Heart left ventricle (tissue), 16 donors: ENCODE measurements at regions not wholly inside any gene's neighbourhood (a gene's known extent, or its start where the extent isn't known, plus 50 kb on each side); places are given as distances from the start of the nearest gene placed in this dataset.
A peak's percentile ranks its signal among the peaks of the same experiment; 100 is the strongest.

Source experiments
- ATAC-seq, 4 donors: fragments of 200-7000 bp; cut with Tn5 transposase; one replicate each; pipeline ENCODE4 v1.9.1; 2020 to 2022; ENCODE audit warnings: moderate library complexity in 4 of 4, mild to moderate bottlenecking in 3 of 4, moderate number of reproducible peaks in 1 of 4
- DNase-seq, 5 donors: peaks; one replicate each; pipeline ENCODE4 v3.0.0-alpha.2; 2020
- H3K27ac ChIP-seq, 12 donors: fragments of 200-600 bp; sonication (generic) in 4 of 12; one replicate each; pipeline versions ENCODE4 v1.5.0 to v1.8.0; 2016 to 2022; ENCODE audit warnings: mild to moderate bottlenecking in 2 of 12
- H3K27me3 ChIP-seq, 9 donors: fragments of 200-600 bp; sonication (generic) in 2 of 9; one replicate each; pipeline versions ENCODE4 v1.5.1 to v1.8.0; 2016 to 2022; ENCODE audit warnings: mild to moderate bottlenecking in 3 of 9
- H3K36me3 ChIP-seq, 9 donors: fragments of 200-600 bp; sonication (generic) in 2 of 9; one replicate each; pipeline versions ENCODE4 v1.5.0 to v1.8.0; 2018 to 2022; ENCODE audit warnings: mild to moderate bottlenecking in 2 of 9
- H3K4me1 ChIP-seq, 12 donors: fragments of 200-600 bp; sonication (generic) in 4 of 12; one replicate each; pipeline versions ENCODE4 v1.5.0 to v1.8.0; 2016 to 2022; ENCODE audit warnings: mild to moderate bottlenecking in 3 of 12
- H3K4me3 ChIP-seq, 12 donors: fragments of 200-600 bp; sonication (generic) in 4 of 12; one replicate each; pipeline versions ENCODE4 v1.5.0 to v1.8.0; 2017 to 2022; ENCODE audit warnings: mild to moderate bottlenecking in 9 of 12, moderate library complexity in 4 of 12
- H3K9me3 ChIP-seq, 12 donors: fragments of 200-600 bp; sonication (generic) in 4 of 12; one replicate each; pipeline versions ENCODE4 v1.5.0 to v1.8.0; 2016 to 2022; ENCODE audit warnings: mild to moderate bottlenecking in 1 of 12
- POLR2A ChIP-seq, 2 donors: fragments of 450-650 bp; IDR thresholded peaks; one replicate each; pipeline ENCODE4 v1.6.1; 2017; ENCODE audit warnings: antibody characterized with exemption in 2 of 2, mild to moderate bottlenecking in 2 of 2, moderate library complexity in 2 of 2
- WGBS, 4 donors: extraction: QIAGEN DNeasy Blood & Tissue Kit in 2 of 4; methylation state at CpG; one replicate each; pipeline versions ENCODE4 v1.1.5 to v1.1.7; 2013 to 2018; 5-methylcytosine and 5-hydroxymethylcytosine counted together
- intact Hi-C, 10 donors: fragments of 100-400 bp; cut with DNase I; formaldehyde crosslinking; loops; one replicate each; pipeline versions ENCODE4 v1.11.1 to v1.14.2; 2022
- TF ChIP-seq, protein P1 (sequence below), 12 donors: fragments of 200-600 bp; sonication (generic) in 4 of 12; IDR thresholded peaks; one replicate each; pipeline versions ENCODE4 v1.5.0 to v1.8.0; 2018 to 2022; ENCODE audit warnings: antibody characterized with exemption in 12 of 12, mild to moderate bottlenecking in 5 of 12
- donor health status: ischemic (EF 13 %, LVEDD 7.1; RV severe dilation, severe dysfunction).
- donor health status: healthy with polysubstance abuse.
- donor health status: DM: no; HTN: yes; CAD: no.
- donor health status: DM: no; HTN: no; CAD: no.
- donor health status: ischemic (EF 25% LVEDD 6.9; RV normal size, moderate dysfunction).
- donor health status: ischemic (EF 25% LVEDD 5.7; RV mildly dilated, moderate dysfunction).
- donor health status: healthy.
- donor health status: DM: yes; HTN: yes; CAD: no.
- donor health status: ischemic (EF 35%, LVEDD 5.7; RV mildly dilated, moderate dysfunction).
- donor health status: nonischemic (EF 11% LVEDD 7.7; RV severe dilation, severe dysfunction).
- donor health status: DM: yes; HTN: yes; CAD: no.
- donor health status: PGD.
- donor health status: ischemic (EF 29% LVEDD 5.4; RV normal size, mild dysfunction).
- donor health status: nonischemic (EF 23%, LVEDD 6.1; RV moderate dilation, normal function).

DNA sequence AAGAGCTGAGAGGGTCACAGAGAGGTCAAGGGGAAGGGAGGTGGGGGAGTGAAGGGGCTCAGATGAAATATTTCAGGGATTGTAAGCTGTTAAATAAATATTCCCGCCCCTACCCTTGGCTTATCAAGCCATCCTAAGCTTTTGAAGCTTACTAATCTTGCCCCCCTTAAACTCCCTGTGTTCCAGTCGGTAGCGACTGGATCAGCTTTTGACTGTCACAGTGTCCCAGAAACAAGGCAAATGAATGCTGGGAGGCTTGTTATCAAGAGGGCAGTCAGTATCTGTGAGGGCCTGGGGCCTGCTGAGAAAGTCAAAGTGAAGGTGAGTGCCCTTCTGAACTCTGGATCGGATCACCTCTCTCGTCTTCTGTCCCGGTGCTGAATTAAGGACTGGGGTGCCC is 128.1 kb downstream of the DACT1 start:
- H3K27ac ChIP-seq, result peak overlapping the region in 6 of 12 donors; percentile 8 to 47 (median 28)
- H3K4me1 ChIP-seq, result peaks cover 0 to 4% (median 0%) of the 10 kb centered on the region in 12 donors
- H3K4me3 ChIP-seq, result no peak overlapping the region
- no peaks in the 10 kb centered on the region for H3K27me3 ChIP-seq
- no peaks in the 10 kb centered on the region for H3K36me3 ChIP-seq
- no peaks in the 10 kb centered on the region for H3K9me3 ChIP-seq
- ATAC-seq, result peak in 2 of 4 donors; percentile 38 to 46
- TF ChIP-seq, protein P1, sequence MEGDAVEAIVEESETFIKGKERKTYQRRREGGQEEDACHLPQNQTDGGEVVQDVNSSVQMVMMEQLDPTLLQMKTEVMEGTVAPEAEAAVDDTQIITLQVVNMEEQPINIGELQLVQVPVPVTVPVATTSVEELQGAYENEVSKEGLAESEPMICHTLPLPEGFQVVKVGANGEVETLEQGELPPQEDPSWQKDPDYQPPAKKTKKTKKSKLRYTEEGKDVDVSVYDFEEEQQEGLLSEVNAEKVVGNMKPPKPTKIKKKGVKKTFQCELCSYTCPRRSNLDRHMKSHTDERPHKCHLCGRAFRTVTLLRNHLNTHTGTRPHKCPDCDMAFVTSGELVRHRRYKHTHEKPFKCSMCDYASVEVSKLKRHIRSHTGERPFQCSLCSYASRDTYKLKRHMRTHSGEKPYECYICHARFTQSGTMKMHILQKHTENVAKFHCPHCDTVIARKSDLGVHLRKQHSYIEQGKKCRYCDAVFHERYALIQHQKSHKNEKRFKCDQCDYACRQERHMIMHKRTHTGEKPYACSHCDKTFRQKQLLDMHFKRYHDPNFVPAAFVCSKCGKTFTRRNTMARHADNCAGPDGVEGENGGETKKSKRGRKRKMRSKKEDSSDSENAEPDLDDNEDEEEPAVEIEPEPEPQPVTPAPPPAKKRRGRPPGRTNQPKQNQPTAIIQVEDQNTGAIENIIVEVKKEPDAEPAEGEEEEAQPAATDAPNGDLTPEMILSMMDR (IDR thresholded peaks at IDR 0.05), result no peak
- no peak for TF ChIP-seq POLR2A (IDR thresholded peaks at IDR 0.05)
- DNase-seq, result no peak
- intact Hi-C loops, result loop anchor here in 1 of 10 donors (5.0 kb wide), 1 partner anchor 41 kb away; no protein-coding TSS in a partner anchor
- WGBS, 4 donors, result 37 to 49% (median 42%) methylated on average over 6 of the region's 6 CpGs

GRCh38 chr14:58769011-58769643 is 131.4 kb downstream of the DACT1 start:
- peaks cover 0 to 4% (median 0%) of the 10 kb centered on the region in 12 donors for H3K4me1 ChIP-seq
- TF ChIP-seq POLR2A (IDR thresholded peaks at IDR 0.05), result no peak
- TF ChIP-seq, protein P1 (IDR thresholded peaks at IDR 0.05), result no peak
- H3K27me3 ChIP-seq, result no peaks in the 10 kb centered on the region
- no peak overlapping the region for H3K27ac ChIP-seq
- intact Hi-C loops, result loop anchor here in 1 of 10 donors (5.0 kb wide), 1 partner anchor 38 kb away; no protein-coding TSS in a partner anchor
- 79 to 91% (median 84%) methylated on average over 5 of the region's 5 CpGs for WGBS, 4 donors
- no peaks in the 10 kb centered on the region for H3K36me3 ChIP-seq
- no peak for DNase-seq
- H3K9me3 ChIP-seq, result no peaks in the 10 kb centered on the region
- ATAC-seq, result no peak
- H3K4me3 ChIP-seq, result no peak overlapping the region

- ATAC-seq (no peak), DNase-seq (no peak)
- no peak overlapping the region for H3K27ac ChIP-seq
- intact Hi-C loops, result loop anchor here in 1 of 10 donors (5.0 kb wide), 1 partner anchor 38 kb away; no protein-coding TSS in a partner anchor
- H3K9me3 ChIP-seq, result no peaks in the 10 kb centered on the region
- no peak overlapping the region for H3K4me3 ChIP-seq
- no peaks in the 10 kb centered on the region for H3K36me3 ChIP-seq
- no peaks in the 10 kb centered on the region for H3K27me3 ChIP-seq
- TF ChIP-seq, protein P1 (IDR thresholded peaks at IDR 0.05), result no peak
- TF ChIP-seq POLR2A (IDR thresholded peaks at IDR 0.05), result no peak
- WGBS, 4 donors, result 51 to 68% (median 57%) methylated on average over 2 of the region's 2 CpGs
- H3K4me1 ChIP-seq, result peaks cover 0 to 4% (median 0%) of the 10 kb centered on the region in 12 donors
Measured at GRCh38 chr14:58769771-58770170, 132.0 kb downstream of the DACT1 start.

DNA sequence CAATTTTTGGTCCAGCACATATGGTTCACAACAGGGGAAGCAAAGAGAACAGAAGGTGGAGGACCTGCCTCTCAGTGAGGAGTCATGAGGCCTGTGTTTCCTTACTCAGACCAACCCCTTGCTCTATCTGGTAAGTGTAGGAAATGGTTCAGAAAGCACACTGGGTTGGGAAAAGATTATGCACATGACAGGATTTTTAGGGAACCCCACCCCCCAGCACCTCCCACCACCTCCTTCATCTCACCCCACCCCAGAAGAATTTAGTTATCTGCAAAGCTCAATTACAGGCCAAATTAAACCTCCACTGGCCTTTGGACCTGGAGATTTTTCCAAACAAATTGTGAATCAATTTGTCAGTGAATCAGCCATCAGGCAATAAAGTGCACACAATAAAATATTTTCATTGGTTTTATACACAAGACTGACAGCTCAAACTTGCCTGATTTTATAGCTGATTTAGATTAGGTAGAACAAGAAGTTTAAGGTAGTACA is 132.8 kb downstream of the DACT1 start:
- H3K27ac ChIP-seq, result no peak overlapping the region
- H3K4me1 ChIP-seq, result peaks cover 0 to 4% (median 0%) of the 10 kb centered on the region in 12 donors
- intact Hi-C loops, result no loop called here
- H3K36me3 ChIP-seq, result no peaks in the 10 kb centered on the region
- H3K4me3 ChIP-seq, result no peak overlapping the region
- no peak for ATAC-seq
- DNase-seq, result no peak
- no peaks in the 10 kb centered on the region for H3K27me3 ChIP-seq
- TF ChIP-seq, protein P1 (IDR thresholded peaks at IDR 0.05), result no peak
- TF ChIP-seq POLR2A (IDR thresholded peaks at IDR 0.05), result no peak
- no peaks in the 10 kb centered on the region for H3K9me3 ChIP-seq
